Muscle of back (tissue), 3 donors: ENCODE measurements at regions not wholly inside any gene's neighbourhood (a gene's known extent, or its start where the extent isn't known, plus 50 kb on each side); places are given as distances from the start of the nearest gene placed in this dataset.
A peak's percentile ranks its signal among the peaks of the same experiment; 100 is the strongest.

Source experiments
- DNase-seq, 3 donors: peaks; one replicate each; pipeline versions ENCODE4 v3.0.0 to v3.0.0-alpha.2; 2013

DNA sequence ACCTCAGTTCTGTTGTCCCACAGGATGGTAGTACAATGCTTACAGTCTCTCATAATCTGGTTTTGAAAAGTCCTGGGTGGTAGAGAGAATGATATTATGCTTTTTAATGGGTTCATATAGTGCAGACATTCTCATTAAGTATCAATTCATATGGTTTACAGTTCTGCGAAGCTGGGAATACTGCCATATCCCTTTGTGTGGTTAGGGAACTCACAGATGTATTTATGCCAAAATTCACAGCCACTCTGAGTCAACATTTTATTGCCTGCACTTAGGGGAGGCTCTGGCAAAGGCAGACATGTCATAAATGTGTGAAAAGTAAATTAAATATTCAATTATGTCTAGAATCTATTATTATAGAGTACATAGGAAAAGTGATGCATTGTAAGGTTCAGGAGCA, 808.2 kb downstream of the SUCLG1 start:
- DNase-seq = peak; percentile 1 to 71 (median 36)

DNA sequence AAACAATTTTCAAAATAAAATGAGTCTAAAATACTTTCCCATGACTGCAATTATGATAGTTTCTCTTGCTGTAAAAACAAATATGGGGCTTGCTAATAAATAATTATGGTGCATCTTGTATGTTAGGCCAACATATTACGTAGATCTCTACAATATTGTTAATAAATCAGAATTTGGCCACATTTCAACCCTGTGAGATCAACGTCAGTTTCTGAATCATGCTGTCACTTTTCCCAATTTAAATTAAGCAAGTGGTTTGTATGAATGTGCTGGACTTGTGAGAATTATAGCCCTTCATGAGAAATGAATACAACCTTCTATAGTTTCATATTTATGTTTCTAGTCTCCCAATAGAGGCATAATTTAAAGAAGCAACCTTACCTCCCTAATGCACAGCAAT, 808.9 kb downstream of the SUCLG1 start:
- DNase-seq = peak in 1 of 3 donors; percentile 15

DNA sequence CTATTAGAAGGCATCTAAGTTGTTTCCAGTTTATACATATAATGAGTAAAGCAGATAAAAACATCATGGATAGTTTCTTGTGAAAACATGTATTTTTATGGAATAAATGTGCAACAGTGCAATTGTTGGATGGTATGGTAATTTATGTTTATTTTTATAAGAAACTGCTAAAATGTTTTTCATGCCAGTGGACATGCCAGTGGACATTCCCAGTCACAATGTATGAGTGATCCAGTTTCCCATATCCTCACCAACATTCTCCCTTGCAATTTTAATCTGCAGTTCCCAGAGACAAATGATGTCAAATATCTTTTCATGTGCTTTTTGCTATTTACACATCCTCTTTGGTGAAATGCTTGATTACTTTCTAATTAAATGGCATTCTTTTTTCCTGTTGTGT, 818.6 kb downstream of the SUCLG1 start:
- DNase-seq = no peak

DNA sequence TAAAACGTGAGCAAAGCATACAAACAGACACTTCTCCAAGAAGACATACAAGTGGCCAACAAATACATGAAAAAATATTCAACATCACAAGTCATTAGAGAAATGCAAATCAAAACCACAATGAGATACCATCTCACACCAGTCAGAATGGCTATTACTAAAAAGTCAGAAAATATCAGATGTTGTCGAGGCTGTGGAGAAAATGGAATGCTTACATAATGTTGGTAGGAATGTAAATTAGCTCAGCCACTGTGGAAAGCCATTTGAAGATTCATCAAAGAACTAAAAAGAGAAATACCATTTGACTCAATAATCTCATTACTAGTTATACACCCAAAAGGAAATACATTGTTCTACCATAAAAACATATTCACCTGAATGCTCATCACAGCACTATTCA, 825.7 kb downstream of the SUCLG1 start:
- DNase-seq = peak in 1 of 3 donors; percentile 49

DNA sequence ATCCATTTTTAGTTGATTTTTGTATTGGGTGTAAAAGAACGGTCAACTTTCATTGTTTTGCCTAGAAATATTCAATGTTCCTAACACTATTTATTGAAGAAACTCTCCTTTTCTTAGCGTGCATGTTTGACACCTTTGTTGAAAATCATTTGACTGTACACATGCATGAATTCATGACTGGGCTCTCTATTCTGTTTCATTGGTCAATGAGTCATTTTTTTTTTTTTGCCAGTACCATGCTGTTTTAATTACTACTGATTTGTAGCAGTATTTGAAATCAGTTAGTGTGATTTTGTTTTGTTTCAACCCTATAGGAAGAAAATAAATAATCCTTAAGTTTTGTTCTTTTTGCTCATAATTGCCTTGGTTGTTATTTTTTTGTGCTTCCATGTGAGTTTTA, 828.7 kb downstream of the SUCLG1 start:
- no peak for DNase-seq

DNA sequence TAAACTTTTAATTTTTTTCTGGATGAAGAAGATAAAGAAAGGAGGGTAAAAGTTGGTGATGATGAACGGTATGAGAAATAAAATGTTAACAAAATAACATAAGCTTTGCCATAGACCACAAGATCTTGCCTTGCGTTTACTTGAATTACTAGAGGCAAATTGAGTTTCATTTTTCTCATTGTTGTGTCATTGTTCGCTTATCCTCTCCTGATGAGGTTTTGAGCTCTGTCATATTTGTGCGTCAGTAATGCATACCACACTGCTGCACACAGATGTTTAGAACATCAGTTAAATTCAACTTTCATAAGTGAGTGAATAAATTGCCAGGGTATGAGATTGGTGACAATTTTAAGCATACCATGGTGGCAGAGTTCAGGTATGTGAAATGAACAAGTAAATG, 843.6 kb downstream of the SUCLG1 start:
- DNase-seq = peak in 1 of 3 donors; percentile 7

DNA sequence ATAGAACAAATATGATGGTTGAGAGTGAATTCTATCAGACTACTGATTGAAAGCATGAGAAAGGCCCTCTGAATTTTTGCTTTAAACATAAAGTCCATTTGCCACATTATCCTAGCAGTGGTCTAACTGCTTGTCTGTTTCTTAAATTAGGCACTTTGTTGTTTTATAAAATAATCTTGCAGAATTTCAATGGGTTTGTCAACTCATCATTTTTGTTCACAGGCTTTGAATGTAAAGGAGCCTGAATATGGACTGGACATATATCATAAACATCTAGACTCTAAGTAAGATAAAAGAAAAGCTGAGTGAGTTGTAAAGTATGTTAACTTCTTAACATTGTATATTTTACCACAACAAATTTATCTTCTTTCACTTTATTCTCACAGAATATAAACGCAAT, 845.9 kb downstream of the SUCLG1 start:
- no peak for DNase-seq

DNA sequence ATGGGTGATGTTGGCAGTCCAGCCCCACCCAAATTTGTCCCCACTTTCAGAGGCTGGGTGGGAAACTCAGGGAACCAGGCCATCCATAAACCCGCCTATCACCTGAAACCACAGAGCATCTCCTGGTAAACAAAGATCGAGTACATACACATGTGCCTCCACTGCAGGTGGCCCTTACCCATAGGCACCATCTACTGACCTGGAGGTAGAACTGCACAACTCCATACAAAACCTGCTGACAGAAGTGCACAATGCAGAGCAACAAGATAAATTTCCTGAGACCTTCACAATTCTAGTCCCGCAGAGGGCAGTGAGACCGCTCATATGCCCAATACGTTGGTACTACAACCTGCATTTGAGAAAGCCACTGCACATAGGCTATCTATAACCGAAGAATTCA, 856.3 kb downstream of the SUCLG1 start:
- DNase-seq = no peak

DNA sequence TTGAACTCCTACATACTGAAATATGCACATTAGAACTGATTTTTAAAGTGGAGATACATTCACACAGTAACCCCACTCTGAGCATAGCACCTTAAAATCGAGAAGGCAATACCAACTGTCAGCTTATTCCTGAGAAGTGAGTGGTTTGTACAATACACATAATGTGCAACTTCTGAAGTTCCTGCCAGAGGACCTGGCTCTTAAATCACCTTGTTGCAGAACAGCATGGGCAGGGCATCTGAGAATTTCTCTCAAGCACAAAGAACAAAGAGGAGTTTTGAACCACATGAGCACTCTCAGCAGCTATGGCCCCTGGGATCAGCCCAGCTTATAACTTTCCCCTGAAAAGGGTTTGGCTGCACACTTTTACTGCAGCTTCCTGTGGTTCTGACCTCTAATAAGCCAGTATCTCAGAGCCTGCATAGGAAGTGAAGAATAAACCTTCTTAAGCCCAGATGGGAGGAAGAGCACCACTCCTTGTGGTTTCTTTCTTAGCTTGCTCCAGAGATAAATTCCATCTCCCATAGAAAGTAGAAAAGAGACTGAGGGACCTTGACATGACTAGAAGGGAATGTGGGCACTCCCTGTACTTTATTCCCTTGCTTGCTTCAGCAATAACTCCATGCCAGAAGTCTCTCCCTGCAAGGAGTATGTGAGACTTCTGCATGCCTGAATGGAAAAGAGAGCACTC, 862.3 kb downstream of the SUCLG1 start:
- DNase-seq = peak in 2 of 3 donors; percentile 10 to 11

DNA sequence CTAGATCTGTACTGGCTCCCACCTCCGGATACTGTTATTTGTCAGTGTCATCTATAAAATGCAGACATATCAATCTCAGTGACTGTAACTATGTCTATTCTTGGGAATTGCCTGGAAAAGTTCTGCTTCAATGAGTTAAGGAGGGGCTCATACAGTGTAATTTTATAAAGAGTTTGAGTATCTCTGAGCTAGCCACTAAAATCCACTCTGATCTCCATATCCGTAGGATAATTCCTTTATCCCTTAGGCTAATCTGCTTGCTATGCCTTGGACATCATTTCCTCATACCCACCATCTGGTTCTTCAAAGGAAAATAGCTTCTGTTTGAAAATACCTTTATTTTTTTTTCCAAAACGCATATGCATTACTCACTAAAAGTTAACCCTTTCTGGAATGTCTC, 863.2 kb downstream of the SUCLG1 start:
- peak in 1 of 3 donors; percentile 18 for DNase-seq

DNA sequence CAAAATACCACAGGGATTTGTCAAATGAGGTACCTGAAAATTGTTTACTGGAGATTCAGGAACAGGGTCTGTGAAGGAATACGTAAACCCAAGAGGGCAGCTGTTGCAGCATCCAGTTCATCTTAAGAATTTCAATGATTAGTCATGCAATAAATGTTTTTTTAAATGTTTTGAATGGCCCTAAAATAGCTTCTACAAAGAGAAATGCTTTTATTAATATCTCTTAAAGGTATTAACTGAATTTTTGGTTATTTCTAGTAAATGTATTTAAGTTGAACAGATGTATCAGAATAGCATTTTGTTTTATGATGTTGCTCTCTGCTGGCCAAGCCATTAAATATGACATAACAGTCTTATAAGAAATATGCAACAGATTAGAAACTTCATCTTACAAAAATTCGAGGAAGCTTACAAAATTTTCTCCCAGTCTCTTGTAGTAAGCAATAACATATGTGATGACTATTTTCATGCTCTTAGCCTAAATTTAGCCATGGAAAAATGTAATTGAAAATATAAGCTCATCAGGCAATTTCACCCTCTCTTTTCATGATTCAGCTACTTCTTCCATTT, 863.9 kb downstream of the SUCLG1 start:
- DNase-seq = peak in 2 of 3 donors; percentile 42 to 79

DNA sequence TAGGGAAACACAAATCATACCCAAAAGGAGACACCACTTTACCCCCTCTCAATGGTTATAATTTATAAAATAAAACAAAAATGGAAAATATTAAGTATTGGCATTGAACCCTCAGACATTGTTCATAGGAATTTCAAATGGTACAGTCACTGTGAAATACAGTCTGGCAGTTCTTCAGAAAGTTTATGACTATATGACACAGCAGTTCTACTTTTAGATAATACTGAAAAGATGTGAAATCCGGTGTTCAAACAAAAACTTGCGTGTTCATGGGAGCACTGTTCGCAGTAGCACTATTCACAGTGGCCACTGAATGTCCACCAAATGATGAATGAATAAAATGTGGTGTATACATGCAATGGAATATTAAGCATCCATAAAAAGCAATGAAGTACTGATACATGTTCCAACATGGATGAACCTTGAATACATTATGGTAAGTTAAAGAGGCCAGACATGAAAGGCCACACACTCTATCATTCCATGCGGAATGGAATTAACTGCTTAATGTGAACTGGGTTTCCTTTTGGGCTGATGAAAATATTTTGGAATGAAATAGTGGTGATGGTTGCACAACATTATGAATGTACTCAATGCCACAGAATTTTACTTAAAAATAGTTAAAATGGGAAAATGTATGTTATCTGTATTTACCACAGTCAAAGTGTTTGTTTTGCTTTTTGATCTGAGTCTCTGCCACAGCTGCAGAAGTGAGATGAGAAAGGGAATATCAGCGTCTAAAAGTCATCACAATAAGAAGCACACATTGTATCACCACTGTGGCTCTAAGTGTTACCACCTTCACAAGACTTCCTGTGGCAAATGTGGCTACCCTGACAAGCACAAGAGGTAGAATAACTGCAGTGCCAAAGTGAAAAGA, 864.6 kb downstream of the SUCLG1 start:
- DNase-seq = peak in 2 of 3 donors; percentile 5 to 22

DNA sequence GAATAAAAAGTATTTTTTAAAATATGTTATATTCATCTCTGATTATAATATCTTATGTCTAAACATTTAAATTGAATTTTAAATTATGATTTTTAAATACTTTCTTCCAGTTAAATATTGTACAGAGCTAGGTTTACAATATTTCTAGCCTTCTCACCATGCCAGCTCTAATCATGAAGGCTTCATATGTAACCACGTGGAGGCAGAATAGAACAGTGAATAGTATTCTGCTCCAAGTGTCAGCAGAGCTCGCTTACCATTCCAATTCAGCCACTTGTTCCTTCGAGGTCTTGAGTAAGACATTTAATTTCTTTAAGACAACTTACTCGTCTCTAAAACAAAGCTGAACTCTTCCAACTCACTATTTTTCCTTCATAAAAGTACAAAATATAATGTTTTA, 871.8 kb downstream of the SUCLG1 start:
- no peak for DNase-seq

DNA sequence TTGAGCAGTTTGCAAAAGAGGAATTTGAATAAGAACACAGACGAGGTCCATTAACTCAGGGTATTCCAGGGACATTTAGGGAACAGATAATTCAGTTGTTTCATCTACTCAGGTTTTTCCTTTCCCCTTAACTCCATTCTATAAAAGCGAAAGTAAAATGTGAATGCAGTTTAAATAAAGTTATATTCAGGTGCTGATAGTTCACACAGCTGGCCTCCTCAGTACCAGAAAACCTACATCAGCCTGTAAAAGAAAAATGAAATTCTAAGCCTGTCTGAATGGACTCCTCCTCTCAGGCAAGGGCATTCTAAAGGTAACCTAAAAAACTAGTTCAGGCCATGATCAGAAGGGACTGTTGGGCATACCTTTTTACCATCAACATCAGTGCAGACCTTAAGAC, 873.8 kb downstream of the SUCLG1 start:
- DNase-seq = no peak

DNA sequence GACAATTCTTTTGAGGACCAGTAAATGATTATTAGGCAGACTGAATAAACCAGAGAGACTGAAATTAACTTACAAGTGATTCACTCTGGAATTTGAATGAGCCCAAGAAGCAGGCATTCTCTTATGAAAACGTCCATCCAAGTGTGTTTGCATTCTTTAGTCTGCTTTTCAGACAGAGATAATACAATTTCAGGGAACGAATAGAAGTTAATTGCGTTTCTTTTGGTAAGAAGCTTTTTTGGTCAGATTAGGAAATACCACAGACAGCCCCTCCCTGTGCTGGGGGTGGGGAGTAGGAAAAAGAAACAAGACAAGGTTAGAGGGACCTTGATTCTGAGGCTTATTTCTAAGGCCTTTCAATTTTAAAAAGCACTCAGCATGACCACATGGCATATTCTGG, 874.4 kb downstream of the SUCLG1 start:
- DNase-seq = peak in 1 of 3 donors; percentile 69

DNA sequence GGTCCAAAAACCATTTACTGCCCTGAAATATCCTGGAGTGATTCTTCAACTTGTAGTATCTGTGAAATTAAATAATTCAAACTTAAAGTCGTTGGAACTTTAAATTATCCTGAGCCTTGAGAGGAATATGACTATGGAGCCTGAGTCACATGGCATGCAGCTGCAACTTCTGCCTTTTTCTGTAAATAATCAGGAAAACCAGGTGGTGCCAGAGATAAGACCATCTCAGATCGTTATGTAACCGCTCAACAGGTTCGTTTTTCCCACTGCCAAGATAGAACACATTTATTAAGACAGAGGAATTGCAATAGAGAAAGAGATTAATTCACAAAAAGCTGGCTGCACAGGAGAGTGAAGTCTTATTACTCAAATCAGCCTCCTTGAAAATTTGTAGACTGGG, 876.5 kb downstream of the SUCLG1 start:
- DNase-seq = no peak

DNA sequence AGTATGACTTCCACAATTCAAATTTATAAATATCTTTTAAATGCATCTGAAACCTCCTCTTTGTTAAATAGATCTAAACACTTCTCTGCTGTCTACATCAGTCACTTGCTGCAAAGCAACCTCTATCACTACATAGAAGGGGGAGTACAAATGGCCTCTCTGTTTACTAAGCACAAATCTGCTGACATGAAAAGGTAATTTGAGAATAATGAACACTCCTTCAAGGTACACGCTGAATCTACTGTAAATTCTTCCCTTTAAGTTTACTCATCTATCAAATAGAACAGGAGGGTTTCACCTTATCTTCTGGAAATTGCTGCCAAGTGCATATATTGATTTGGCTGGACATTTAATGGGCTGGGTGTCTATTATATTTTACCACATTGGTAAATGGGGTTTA, 879.6 kb downstream of the SUCLG1 start:
- DNase-seq = no peak

DNA sequence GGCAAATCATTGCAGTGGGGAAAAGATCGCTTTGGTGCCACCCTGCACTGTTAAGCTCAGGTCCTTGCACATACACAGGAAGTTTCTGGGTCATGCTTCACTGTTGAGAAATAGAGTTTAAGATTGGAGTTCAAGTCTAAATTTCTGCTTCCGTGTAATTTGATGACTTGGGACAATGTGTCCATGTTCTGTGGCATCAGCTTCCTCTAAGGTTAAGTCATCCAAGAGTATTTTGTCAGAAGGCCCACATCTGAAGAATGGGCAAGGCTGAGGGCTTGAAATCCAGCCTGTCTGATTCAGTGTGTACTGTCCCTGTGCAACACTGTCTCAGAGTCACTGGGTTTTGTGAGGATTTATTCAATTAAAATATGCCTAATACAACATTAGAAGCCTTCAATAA, 880.7 kb downstream of the SUCLG1 start:
- DNase-seq = no peak

DNA sequence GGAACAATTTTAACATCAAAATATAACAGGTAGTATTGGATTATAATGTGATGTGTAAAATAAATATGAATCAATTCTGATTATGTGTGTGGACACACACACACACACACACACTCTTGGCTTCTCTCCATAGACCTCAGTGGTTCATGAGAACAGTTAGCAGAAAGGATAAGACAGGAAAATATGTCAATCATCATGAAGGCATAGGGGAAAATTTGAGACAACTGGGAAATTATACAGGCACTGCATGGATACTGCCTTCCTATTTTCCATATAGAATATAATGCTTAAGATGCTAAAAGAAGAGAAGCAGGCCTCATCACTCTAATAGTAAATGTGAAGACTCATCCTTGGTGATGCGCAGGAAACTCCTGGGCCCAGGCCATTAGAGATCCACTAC, 884.5 kb downstream of the SUCLG1 start:
- DNase-seq = no peak

DNA sequence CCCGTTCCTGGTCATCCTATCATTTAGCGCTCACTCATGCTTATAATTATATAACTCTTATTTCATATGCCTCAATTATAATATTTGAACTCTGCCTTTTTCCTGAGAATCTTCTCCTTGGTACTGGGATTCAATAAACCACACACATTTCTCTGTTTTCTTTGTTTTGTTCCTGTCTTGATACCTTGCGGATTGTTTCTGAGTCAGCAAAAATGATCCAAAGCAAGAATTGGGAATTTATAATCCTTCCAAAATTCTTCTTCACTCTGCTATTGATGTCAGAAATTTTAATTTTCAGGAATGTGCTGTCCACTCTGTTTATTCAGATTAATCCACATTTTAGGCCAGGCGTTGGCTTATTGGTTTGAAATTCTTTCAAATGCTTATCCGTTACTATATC, 886.0 kb downstream of the SUCLG1 start:
- DNase-seq = no peak

DNA sequence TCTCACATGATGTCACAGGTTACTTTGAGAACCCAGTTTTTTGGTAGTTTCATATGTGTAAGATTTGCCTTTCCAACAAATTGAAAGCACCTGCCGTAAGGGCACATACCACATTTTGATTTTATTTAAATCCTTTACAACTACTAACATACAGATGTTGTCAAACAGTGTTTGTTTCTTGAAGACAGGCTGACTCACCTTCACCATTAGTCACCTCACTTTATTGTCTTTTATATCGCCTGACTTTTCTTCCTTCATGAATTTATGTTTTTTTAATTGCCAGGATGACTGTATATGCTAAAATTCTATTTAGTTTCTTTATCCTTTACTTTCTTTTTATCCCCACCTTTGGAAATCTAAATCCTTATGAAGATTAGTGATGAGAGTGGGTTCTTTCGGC, 886.7 kb downstream of the SUCLG1 start:
- DNase-seq = no peak

DNA sequence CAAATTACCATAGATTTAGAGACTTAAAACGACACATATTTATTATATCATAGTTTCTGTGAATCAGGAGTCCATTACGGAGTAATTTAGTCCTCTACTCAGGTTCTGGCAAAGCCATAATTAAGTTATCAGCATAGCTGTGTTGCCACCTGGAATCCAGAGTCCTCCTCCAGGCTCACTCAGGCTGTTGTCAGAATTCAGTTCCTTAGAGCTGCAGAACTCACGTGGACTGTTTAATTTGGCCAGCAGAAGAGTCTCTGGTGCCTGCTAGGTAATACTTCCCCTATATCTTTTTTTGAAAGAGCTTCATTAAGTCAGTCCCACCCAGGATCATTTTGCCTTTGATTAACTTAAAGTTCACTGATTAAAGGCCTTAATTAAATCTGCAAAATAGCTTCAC, 891.5 kb downstream of the SUCLG1 start:
- DNase-seq = no peak

DNA sequence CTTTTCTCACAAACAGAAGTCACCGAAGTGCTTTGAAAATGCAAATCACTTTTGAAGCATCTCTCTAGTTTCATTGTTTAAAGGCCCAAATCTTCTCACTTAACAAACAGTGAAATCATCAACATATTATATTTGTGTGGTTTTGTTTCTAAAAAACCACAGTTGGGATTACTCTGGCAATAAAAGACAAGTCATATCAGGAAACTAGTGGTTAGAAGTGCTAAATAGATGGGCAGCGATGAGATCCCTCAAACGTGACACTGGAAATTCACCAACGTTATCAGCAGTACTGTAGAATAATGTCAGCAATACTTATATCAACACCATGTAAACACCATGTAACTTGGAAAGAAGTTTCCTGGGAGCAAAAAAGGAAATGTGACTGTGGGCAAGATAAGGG, 893.5 kb downstream of the SUCLG1 start:
- peak in 1 of 3 donors; percentile 3 for DNase-seq
